ENCODE measurements at regions not wholly inside any gene's neighbourhood (a gene's known extent, or its start where the extent isn't known, plus 50 kb on each side); places are given as distances from the start of the nearest gene placed in this dataset.

DNA sequence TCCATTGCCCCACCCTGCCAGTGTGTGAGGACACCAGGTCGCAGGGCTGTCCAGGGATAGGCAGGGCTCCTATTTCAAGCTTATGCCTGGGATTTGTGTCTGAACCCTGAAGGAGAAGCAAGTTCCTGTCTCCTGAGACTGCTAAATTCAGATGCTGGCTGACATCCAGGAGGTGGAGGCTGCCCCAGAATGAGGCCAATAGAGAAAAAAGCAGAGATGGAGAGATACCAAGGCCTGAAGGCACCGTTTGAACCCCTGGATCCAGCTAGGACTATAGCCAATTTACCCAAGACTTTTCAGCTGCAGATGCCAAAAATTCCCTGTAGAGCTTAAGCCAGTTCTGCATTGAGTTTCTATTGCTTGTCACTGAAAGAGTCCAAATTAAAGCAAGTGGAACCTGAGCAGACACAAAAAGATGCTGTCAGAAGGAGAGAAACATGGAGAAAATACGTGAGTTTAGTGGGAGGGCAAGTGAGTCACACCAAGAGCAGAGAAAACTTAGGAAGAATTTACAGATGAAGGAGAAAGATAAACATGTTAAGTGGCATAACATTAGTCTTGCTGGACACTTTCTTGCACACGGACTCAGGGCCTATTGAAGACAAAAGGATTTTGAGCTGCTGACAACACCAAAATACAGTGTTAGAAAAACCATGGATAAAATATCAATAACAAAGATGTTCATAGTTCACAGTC is 148.6 kb downstream of the CNTN3 start:
- Histone ChIP-seq H3K4me3 (no peak overlapping the region), H3K27me3 (no peaks in the 10 kb centered on the region), H3K9me3 (no peaks in the 10 kb centered on the region), H3K4me1 (no peaks in the 10 kb centered on the region), H3K36me3 (no peaks in the 10 kb centered on the region), H3K27ac (no peak overlapping the region)
- no peak for DNase-seq
- no peak for TF ChIP-seq POLR2A (IDR thresholded peaks at IDR 0.05)
- TF ChIP-seq, protein P1, sequence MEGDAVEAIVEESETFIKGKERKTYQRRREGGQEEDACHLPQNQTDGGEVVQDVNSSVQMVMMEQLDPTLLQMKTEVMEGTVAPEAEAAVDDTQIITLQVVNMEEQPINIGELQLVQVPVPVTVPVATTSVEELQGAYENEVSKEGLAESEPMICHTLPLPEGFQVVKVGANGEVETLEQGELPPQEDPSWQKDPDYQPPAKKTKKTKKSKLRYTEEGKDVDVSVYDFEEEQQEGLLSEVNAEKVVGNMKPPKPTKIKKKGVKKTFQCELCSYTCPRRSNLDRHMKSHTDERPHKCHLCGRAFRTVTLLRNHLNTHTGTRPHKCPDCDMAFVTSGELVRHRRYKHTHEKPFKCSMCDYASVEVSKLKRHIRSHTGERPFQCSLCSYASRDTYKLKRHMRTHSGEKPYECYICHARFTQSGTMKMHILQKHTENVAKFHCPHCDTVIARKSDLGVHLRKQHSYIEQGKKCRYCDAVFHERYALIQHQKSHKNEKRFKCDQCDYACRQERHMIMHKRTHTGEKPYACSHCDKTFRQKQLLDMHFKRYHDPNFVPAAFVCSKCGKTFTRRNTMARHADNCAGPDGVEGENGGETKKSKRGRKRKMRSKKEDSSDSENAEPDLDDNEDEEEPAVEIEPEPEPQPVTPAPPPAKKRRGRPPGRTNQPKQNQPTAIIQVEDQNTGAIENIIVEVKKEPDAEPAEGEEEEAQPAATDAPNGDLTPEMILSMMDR (IDR thresholded peaks at IDR 0.05), result no peak

DNA sequence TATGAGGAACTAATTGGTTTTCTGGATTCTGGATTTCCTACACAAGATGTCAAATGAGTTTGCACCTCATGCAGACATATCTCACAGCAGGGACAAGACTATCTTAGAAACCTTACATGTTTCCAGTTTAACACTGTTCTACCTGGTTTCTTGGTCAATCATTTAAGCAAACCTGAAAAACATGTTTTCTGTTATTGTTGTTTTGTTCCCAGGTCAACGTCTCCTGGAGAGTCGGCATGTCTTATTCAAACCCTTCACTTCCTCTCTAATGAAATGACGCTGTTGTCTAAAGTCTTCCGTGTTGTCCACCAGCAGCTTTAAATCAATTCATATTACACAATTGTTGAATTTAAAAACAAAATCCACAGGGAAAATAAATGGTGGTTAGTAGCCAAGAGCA is 150.9 kb downstream of the CNTN3 start:
- no peaks in the 10 kb centered on the region for H3K36me3 ChIP-seq
- DNase-seq, result no peak

DNA sequence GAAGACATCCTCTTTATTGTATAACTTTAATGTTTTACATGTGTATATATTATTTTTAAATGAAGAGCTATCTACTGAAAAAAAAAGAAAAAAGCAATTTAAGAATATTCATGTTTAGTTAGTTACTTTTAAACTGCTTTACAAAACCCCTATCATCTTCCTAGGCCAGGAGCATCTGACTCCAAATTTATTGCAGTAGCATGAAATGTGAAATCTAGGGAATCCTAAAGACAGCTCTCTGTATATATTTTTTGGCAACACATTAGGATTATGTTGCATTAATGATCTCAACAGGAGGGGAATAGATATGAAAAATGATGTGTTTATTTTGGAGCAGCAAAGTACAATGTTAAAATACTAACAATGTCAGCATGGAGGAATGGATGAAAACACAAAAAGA is 158.3 kb downstream of the CNTN3 start:
- H3K27me3 ChIP-seq, result no peaks in the 10 kb centered on the region
- TF ChIP-seq POLR2A (IDR thresholded peaks at IDR 0.05), result no peak
- TF ChIP-seq, protein P1 (IDR thresholded peaks at IDR 0.05), result no peak
- no peaks in the 10 kb centered on the region for H3K4me1 ChIP-seq
- H3K4me3 ChIP-seq, result no peak overlapping the region
- H3K9me3 ChIP-seq, result no peaks in the 10 kb centered on the region
- no peak overlapping the region for H3K27ac ChIP-seq
- H3K36me3 ChIP-seq, result no peaks in the 10 kb centered on the region
- no peak for DNase-seq

More for the DNA sequence above, 150.9 kb downstream of the CNTN3 start:
- H3K4me1 ChIP-seq, result no peaks in the 10 kb centered on the region
- TF ChIP-seq, protein P1 (IDR thresholded peaks at IDR 0.05), result no peak
- TF ChIP-seq POLR2A (IDR thresholded peaks at IDR 0.05), result no peak
- no peaks in the 10 kb centered on the region for H3K27me3 ChIP-seq
- no peak overlapping the region for H3K27ac ChIP-seq
- no peaks in the 10 kb centered on the region for H3K9me3 ChIP-seq
- no peak overlapping the region for H3K4me3 ChIP-seq

DNA sequence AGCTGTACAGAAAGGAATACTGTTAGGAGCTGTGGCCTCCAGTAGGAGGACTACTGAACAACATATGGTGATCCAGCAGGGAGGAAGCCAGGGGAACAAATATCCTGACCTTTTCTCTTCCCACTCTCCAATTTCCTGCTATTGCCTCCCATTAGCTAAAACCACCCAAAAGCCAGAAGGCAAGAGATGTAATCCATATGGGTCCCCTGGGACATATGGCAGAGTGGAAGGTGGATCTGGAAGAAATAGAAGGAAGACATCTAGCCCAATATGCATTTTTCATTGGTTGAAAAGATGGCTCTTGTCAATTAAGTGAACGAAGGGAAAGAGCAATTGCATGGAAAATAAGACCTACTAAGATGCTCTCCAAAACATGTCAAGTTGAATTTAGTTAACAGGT is 167.2 kb downstream of the CNTN3 start:
- no peaks in the 10 kb centered on the region for H3K9me3 ChIP-seq
- TF ChIP-seq, protein P1 (IDR thresholded peaks at IDR 0.05), result no peak
- no peak for TF ChIP-seq POLR2A (IDR thresholded peaks at IDR 0.05)
- DNase-seq, result no peak
- no peak overlapping the region for H3K27ac ChIP-seq
- H3K36me3 ChIP-seq, result no peaks in the 10 kb centered on the region
- H3K27me3 ChIP-seq, result no peaks in the 10 kb centered on the region
- H3K4me1 ChIP-seq, result no peaks in the 10 kb centered on the region
- no peak overlapping the region for H3K4me3 ChIP-seq

DNA sequence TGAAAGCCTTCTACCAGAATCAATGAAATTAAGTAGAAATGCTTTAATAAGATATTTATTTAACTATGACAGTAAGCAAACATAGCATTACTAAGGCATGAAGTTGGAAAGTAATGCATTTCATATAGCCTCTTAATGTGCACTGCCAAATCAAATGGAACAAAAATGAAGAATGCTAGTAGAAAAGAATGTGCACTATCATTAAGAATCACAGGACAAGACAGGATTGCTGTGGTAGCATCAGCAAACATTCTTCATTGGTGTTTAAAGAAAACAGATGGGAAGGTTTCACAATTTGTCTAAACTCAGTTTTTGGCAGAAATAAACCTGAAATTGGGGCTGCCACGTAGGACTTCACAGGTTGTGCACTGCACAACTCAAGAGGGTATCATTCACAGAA is 168.9 kb downstream of the CNTN3 start:
- no peaks in the 10 kb centered on the region for H3K36me3 ChIP-seq
- no peak for DNase-seq
- H3K9me3 ChIP-seq, result no peaks in the 10 kb centered on the region
- H3K4me1 ChIP-seq, result no peaks in the 10 kb centered on the region
- H3K4me3 ChIP-seq, result no peak overlapping the region
- H3K27ac ChIP-seq, result no peak overlapping the region
- no peaks in the 10 kb centered on the region for H3K27me3 ChIP-seq
- TF ChIP-seq, protein P1 (IDR thresholded peaks at IDR 0.05), result no peak
- no peak for TF ChIP-seq POLR2A (IDR thresholded peaks at IDR 0.05)

DNA sequence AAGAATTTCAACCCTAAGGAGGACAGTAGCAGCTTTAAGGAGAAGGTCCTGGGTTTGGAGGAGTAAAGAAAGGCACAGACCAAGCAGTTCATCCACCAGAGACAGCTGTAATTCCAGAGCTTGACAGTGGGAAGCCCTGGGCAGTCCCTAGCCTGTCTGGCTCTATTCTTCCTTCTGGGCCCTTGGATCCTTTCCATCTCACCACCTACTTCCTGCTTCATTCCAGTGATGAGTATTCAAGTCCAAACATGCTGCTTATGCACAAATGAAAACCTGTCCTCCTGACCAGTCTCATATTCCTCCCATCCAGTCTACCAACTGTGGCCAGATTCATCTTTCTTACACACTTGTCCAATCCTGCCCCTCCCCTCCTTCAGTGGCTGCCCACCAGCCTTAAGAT is 171.4 kb downstream of the CNTN3 start:
- no peaks in the 10 kb centered on the region for H3K4me1 ChIP-seq
- H3K27ac ChIP-seq, result no peak overlapping the region
- TF ChIP-seq POLR2A (IDR thresholded peaks at IDR 0.05), result no peak
- TF ChIP-seq, protein P1 (IDR thresholded peaks at IDR 0.05), result no peak
- DNase-seq, result no peak
- no peaks in the 10 kb centered on the region for H3K27me3 ChIP-seq
- no peaks in the 10 kb centered on the region for H3K9me3 ChIP-seq
- H3K4me3 ChIP-seq, result no peak overlapping the region
- H3K36me3 ChIP-seq, result no peaks in the 10 kb centered on the region

All from Peyer's patch (tissue), 4 donors.